ENCODE measurements at regions not wholly inside any gene's neighbourhood (a gene's known extent, or its start where the extent isn't known, plus 50 kb on each side); places are given as distances from the start of the nearest gene placed in this dataset.

DNA sequence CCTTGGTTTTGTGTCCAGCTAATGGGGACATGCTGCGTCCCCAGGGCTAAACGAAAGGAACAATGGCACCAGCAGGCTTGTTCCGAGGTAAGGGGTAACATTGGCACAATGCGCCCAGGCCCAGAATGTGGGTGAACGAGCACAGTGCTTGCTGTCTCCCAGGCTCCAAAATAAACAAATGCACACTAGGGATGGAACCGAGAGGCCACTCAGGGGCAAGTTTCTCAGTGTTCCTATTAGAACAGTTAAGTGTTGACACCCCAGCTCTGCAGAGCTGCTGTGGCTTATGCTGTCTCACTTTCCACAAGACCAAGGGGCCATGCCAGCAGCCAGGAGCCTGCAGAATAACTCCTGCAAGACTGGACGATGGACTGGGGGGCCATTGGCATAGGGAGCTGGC, 492.4 kb downstream of the GADD45G start:
- CTCF ChIA-PET: interaction anchor here (1.4 to 7.1 kb wide), 3 partner anchors 496 to 506 kb away, joined by 4 to 157 read pairs (median 5); partner anchors contain the start of gene GADD45G

DNA sequence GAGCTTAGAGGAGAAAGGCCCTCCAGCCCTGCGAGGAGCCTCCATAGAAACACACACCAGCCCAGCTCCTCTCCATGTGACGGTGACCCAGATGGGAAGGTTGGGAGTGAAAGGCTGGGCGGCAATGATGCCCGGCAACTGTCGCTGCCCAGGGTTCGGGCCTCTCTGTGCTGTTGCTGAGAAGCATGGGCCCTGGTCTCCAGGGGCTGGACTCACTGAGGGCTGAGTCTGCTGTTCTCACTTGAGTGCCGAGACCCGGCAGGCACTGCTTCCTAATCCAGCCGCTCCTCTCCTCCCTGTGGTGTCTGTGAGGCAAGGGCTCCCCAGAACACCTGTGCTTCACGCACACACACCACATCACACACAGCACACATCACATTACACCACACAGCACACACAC, 493.6 kb downstream of the GADD45G start:
- BruUV-seq (replicated peaks): no TSS peak
- ChIA-PET POLR2A (interaction anchor here (0.9 to 1.1 kb wide), 2 partner anchors 495 to 500 kb away, joined by 3 read pairs; no protein-coding TSS in a partner anchor), CTCF (interaction anchor here (0.6 to 7.1 kb wide), 5 partner anchors 326 to 791 kb away, joined by 3 to 157 read pairs (median 4); partner anchors contain the start of gene GADD45G)
- Mint-ChIP-seq H3K4me1 (ENCODE audit: insufficient read depth, unreplicated experiment) (no peaks in the 10 kb centered on the region), H3K27ac (ENCODE audit: low read depth, unreplicated experiment) (no peak overlapping the region), H3K4me3 (ENCODE audit: unreplicated experiment) (no peak overlapping the region), H3K9me3 (ENCODE audit: unreplicated experiment) (no peaks in the 10 kb centered on the region), H3K36me3 (ENCODE audit: insufficient read depth, unreplicated experiment) (no peaks in the 10 kb centered on the region), H3K27me3 (ENCODE audit: insufficient read depth, unreplicated experiment) (peaks cover 8% of the 10 kb centered on the region)
- intact Hi-C loops (cut with micrococcal nuclease): no loop called here
- DNase-seq (ENCODE audit: unreplicated experiment): no peak
- TF ChIP-seq, protein P1, sequence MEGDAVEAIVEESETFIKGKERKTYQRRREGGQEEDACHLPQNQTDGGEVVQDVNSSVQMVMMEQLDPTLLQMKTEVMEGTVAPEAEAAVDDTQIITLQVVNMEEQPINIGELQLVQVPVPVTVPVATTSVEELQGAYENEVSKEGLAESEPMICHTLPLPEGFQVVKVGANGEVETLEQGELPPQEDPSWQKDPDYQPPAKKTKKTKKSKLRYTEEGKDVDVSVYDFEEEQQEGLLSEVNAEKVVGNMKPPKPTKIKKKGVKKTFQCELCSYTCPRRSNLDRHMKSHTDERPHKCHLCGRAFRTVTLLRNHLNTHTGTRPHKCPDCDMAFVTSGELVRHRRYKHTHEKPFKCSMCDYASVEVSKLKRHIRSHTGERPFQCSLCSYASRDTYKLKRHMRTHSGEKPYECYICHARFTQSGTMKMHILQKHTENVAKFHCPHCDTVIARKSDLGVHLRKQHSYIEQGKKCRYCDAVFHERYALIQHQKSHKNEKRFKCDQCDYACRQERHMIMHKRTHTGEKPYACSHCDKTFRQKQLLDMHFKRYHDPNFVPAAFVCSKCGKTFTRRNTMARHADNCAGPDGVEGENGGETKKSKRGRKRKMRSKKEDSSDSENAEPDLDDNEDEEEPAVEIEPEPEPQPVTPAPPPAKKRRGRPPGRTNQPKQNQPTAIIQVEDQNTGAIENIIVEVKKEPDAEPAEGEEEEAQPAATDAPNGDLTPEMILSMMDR (IDR thresholded peaks at IDR 0.05; ENCODE audit: unreplicated experiment): no peak

More for the DNA sequence above, 492.4 kb downstream of the GADD45G start:
- DNase-seq (ENCODE audit: unreplicated experiment): no peak
- Mint-ChIP-seq H3K27ac (ENCODE audit: low read depth, unreplicated experiment) (no peak overlapping the region), H3K4me1 (ENCODE audit: insufficient read depth, unreplicated experiment) (no peaks in the 10 kb centered on the region), H3K36me3 (ENCODE audit: insufficient read depth, unreplicated experiment) (no peaks in the 10 kb centered on the region), H3K27me3 (ENCODE audit: insufficient read depth, unreplicated experiment) (peaks cover 20% of the 10 kb centered on the region), H3K9me3 (ENCODE audit: unreplicated experiment) (no peaks in the 10 kb centered on the region), H3K4me3 (ENCODE audit: unreplicated experiment) (no peak overlapping the region)
- TF ChIP-seq, protein P1 (IDR thresholded peaks at IDR 0.05; ENCODE audit: unreplicated experiment): no peak
- intact Hi-C loops (cut with micrococcal nuclease): no loop called here
- POLR2A ChIA-PET: interaction anchor here (1.1 kb wide), 1 partner anchor 499 kb away, joined by 3 read pairs; no protein-coding TSS in a partner anchor
- no TSS peak for BruUV-seq (replicated peaks)

DNA sequence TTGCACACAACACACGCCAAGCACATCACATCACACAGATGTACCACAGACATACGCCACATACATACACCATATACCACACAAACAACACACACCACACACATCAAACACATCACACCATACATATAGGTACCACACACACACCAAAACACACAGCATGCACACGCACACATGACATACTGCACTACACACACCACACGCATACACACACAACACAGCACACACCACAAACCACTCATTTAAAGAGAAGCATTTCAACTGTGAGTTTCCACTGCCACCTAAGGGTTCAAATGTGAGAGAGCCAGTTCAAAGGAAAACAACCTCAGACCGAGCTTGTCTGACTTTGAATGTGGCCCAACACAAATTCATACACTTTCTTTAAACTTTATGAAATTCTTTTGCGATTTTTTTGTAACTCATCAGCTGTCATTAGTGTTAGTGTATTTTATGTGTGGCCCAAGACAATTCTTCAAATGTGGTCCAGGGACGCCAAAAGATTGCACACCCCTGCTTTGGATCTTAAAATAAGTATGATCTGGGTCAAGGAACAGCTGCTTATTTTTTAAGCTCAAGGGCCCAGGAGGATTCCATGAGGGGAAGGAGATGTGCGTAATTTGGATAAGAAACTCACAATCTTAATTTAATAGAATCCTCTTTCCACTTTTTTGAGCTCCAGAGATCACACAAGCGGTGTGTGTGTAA, 494.6 kb downstream of the GADD45G start:
- BruUV-seq (replicated peaks): no TSS peak
- Mint-ChIP-seq H3K4me1 (ENCODE audit: insufficient read depth, unreplicated experiment) (no peaks in the 10 kb centered on the region), H3K4me3 (ENCODE audit: unreplicated experiment) (no peak overlapping the region), H3K36me3 (ENCODE audit: insufficient read depth, unreplicated experiment) (no peaks in the 10 kb centered on the region), H3K27me3 (ENCODE audit: insufficient read depth, unreplicated experiment) (no peaks in the 10 kb centered on the region), H3K9me3 (ENCODE audit: unreplicated experiment) (no peaks in the 10 kb centered on the region), H3K27ac (ENCODE audit: low read depth, unreplicated experiment) (no peak overlapping the region)
- peak; percentile 29 for DNase-seq (ENCODE audit: unreplicated experiment)
- ChIA-PET CTCF (interaction anchor here (0.6 to 5.1 kb wide), 51 partner anchors 11 to 782 kb away, joined by 3 to 382 read pairs (median 4); partner anchors contain the start of gene GADD45G), POLR2A (interaction anchor here (0.7 to 1.7 kb wide), 2 partner anchors 101 to 497 kb away, joined by 3 to 8 read pairs; no protein-coding TSS in a partner anchor)
- intact Hi-C loops (cut with micrococcal nuclease): no loop called here
- TF ChIP-seq, protein P1 (IDR thresholded peaks at IDR 0.05; ENCODE audit: unreplicated experiment): peak; percentile 45

DNA sequence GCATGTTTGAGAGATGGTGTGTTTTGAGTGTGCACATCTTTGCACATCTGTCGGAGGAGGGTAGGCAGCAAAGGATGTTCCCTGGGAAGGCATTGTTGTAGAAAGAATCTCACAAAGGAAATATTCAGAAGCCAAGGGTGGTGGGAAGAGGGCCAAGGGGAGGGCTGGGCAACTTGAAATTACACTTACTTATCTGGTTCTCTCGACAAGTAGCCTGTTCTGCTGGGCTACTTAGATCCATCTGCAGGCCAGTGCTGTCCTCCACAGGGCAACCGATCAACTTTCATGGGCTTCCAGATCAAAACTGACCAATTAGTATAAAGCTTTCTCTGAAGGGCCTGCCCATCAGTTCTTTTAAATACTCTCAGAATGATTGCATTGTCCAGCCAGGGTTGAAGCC, 495.2 kb downstream of the GADD45G start:
- ChIA-PET POLR2A (interaction anchor here (1.7 kb wide), 1 partner anchor 497 kb away, joined by 8 read pairs; no protein-coding TSS in a partner anchor), CTCF (interaction anchor here (0.6 to 5.1 kb wide), 54 partner anchors 8 to 783 kb away, joined by 3 to 382 read pairs (median 4); partner anchors contain the start of gene GADD45G)
- H3K36me3 Mint-ChIP-seq (ENCODE audit: insufficient read depth, unreplicated experiment): no peaks in the 10 kb centered on the region
- DNase-seq (ENCODE audit: unreplicated experiment): peak; percentile 4
- H3K27ac Mint-ChIP-seq (ENCODE audit: low read depth, unreplicated experiment): no peak overlapping the region
- intact Hi-C loops (cut with micrococcal nuclease): loop anchor here (5.0 kb wide), 2 partner anchors 103 to 183 kb away; no protein-coding TSS in a partner anchor
- H3K4me3 Mint-ChIP-seq (ENCODE audit: unreplicated experiment): no peak overlapping the region
- H3K9me3 Mint-ChIP-seq (ENCODE audit: unreplicated experiment): no peaks in the 10 kb centered on the region
- H3K4me1 Mint-ChIP-seq (ENCODE audit: insufficient read depth, unreplicated experiment): no peaks in the 10 kb centered on the region
- TF ChIP-seq, protein P1 (IDR thresholded peaks at IDR 0.05; ENCODE audit: unreplicated experiment): no peak
- no peaks in the 10 kb centered on the region for H3K27me3 Mint-ChIP-seq (ENCODE audit: insufficient read depth, unreplicated experiment)
- BruUV-seq (replicated peaks): no TSS peak

Data from MCF 10A (cell line).